ENCODE measurements at regions not wholly inside any gene's neighbourhood (a gene's known extent, or its start where the extent isn't known, plus 50 kb on each side); places are given as distances from the start of the nearest gene placed in this dataset.

- in situ Hi-C loops (cut with HindIII; ENCODE audit: low sequenced_read_pairs) = no loop called here
Observed at GRCh38 chr1:239778208-239778813, 313.4 kb upstream of the FMN2 start.

GRCh38 chr1:239779962-239780361 lies 311.7 kb upstream of the FMN2 start:
- in situ Hi-C loops (cut with HindIII; ENCODE audit: low sequenced_read_pairs) = no loop called here

GRCh38 chr1:239784896-239785295 lies 306.8 kb upstream of the FMN2 start:
- in situ Hi-C loops (cut with HindIII; ENCODE audit: low sequenced_read_pairs) = no loop called here

GRCh38 chr1:239785576-239785975 lies 306.1 kb upstream of the FMN2 start:
- in situ Hi-C loops (cut with HindIII; ENCODE audit: low sequenced_read_pairs) = no loop called here

GRCh38 chr1:239786464-239786863 lies 305.2 kb upstream of the FMN2 start:
- in situ Hi-C loops (cut with HindIII; ENCODE audit: low sequenced_read_pairs) = no loop called here

GRCh38 chr1:239792157-239792556 lies 299.5 kb upstream of the FMN2 start:
- in situ Hi-C loops (cut with HindIII; ENCODE audit: low sequenced_read_pairs) = no loop called here

GRCh38 chr1:239795304-239795703 lies 296.4 kb upstream of the FMN2 start:
- in situ Hi-C loops (cut with HindIII; ENCODE audit: low sequenced_read_pairs) = no loop called here

GRCh38 chr1:239799617-239800016 lies 292.1 kb upstream of the FMN2 start:
- in situ Hi-C loops (cut with HindIII; ENCODE audit: low sequenced_read_pairs) = no loop called here

GRCh38 chr1:239800861-239801260 lies 290.8 kb upstream of the FMN2 start:
- in situ Hi-C loops (cut with HindIII; ENCODE audit: low sequenced_read_pairs) = no loop called here

- in situ Hi-C loops (cut with HindIII; ENCODE audit: low sequenced_read_pairs) = no loop called here
Observed at GRCh38 chr1:239802275-239802674, 289.4 kb upstream of the FMN2 start.

GRCh38 chr1:239803781-239804180 lies 287.9 kb upstream of the FMN2 start:
- in situ Hi-C loops (cut with HindIII; ENCODE audit: low sequenced_read_pairs) = no loop called here

- in situ Hi-C loops (cut with HindIII; ENCODE audit: low sequenced_read_pairs) = no loop called here
Observed at GRCh38 chr1:239804266-239804665, 287.4 kb upstream of the FMN2 start.

GRCh38 chr1:239805042-239805441 lies 286.6 kb upstream of the FMN2 start:
- in situ Hi-C loops (cut with HindIII; ENCODE audit: low sequenced_read_pairs) = no loop called here

- in situ Hi-C loops (cut with HindIII; ENCODE audit: low sequenced_read_pairs) = no loop called here
Observed at GRCh38 chr1:239805851-239806772, 285.6 kb upstream of the FMN2 start.

GRCh38 chr1:239806897-239807296 lies 284.8 kb upstream of the FMN2 start:
- in situ Hi-C loops (cut with HindIII; ENCODE audit: low sequenced_read_pairs) = no loop called here

GRCh38 chr1:239807361-239807760 lies 284.3 kb upstream of the FMN2 start:
- in situ Hi-C loops (cut with HindIII; ENCODE audit: low sequenced_read_pairs) = no loop called here

- in situ Hi-C loops (cut with HindIII; ENCODE audit: low sequenced_read_pairs) = no loop called here
Observed at GRCh38 chr1:239810061-239810481, 281.6 kb upstream of the FMN2 start.

- in situ Hi-C loops (cut with HindIII; ENCODE audit: low sequenced_read_pairs) = no loop called here
Observed at GRCh38 chr1:239811211-239811885, 280.3 kb upstream of the FMN2 start.

GRCh38 chr1:239812580-239812979 lies 279.1 kb upstream of the FMN2 start:
- in situ Hi-C loops (cut with HindIII; ENCODE audit: low sequenced_read_pairs) = no loop called here

GRCh38 chr1:239814306-239814881 lies 277.3 kb upstream of the FMN2 start:
- in situ Hi-C loops (cut with HindIII; ENCODE audit: low sequenced_read_pairs) = no loop called here

GRCh38 chr1:239815074-239815473 lies 276.6 kb upstream of the FMN2 start:
- in situ Hi-C loops (cut with HindIII; ENCODE audit: low sequenced_read_pairs) = no loop called here
